ENCODE measurements at regions not wholly inside any gene's neighbourhood (a gene's known extent, or its start where the extent isn't known, plus 50 kb on each side); places are given as distances from the start of the nearest gene placed in this dataset.

GRCh38 chr2:136647039-136647438 is 118.3 kb upstream of the THSD7B start:
- H3K27ac Mint-ChIP-seq (ENCODE audit: unreplicated experiment) = no peak overlapping the region
- CTCF ChIA-PET = no interaction called here
- intact Hi-C loops (cut with micrococcal nuclease; ENCODE audit: unreplicated experiment) = no loop called here
- H3K4me1 Mint-ChIP-seq (ENCODE audit: low read depth, unreplicated experiment) = no peaks in the 10 kb centered on the region
- BruUV-seq (replicated peaks) = no TSS peak
- no peak overlapping the region for H3K4me3 Mint-ChIP-seq (ENCODE audit: low read depth, unreplicated experiment)
- no peak for DNase-seq
- TF ChIP-seq, protein P1, sequence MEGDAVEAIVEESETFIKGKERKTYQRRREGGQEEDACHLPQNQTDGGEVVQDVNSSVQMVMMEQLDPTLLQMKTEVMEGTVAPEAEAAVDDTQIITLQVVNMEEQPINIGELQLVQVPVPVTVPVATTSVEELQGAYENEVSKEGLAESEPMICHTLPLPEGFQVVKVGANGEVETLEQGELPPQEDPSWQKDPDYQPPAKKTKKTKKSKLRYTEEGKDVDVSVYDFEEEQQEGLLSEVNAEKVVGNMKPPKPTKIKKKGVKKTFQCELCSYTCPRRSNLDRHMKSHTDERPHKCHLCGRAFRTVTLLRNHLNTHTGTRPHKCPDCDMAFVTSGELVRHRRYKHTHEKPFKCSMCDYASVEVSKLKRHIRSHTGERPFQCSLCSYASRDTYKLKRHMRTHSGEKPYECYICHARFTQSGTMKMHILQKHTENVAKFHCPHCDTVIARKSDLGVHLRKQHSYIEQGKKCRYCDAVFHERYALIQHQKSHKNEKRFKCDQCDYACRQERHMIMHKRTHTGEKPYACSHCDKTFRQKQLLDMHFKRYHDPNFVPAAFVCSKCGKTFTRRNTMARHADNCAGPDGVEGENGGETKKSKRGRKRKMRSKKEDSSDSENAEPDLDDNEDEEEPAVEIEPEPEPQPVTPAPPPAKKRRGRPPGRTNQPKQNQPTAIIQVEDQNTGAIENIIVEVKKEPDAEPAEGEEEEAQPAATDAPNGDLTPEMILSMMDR (IDR thresholded peaks at IDR 0.05; ENCODE audit: unreplicated experiment) = no peak
- H3K27me3 Mint-ChIP-seq (ENCODE audit: unreplicated experiment) = no peaks in the 10 kb centered on the region
- no peaks in the 10 kb centered on the region for H3K36me3 Mint-ChIP-seq (ENCODE audit: insufficient read depth, unreplicated experiment)
- peaks cover 15% of the 10 kb centered on the region for H3K9me3 Mint-ChIP-seq (ENCODE audit: low read depth, unreplicated experiment)

GRCh38 chr2:136645236-136645828 is 120.0 kb upstream of the THSD7B start:
- Mint-ChIP-seq H3K4me1 (ENCODE audit: low read depth, unreplicated experiment) (no peaks in the 10 kb centered on the region), H3K27me3 (ENCODE audit: unreplicated experiment) (no peaks in the 10 kb centered on the region), H3K36me3 (ENCODE audit: insufficient read depth, unreplicated experiment) (no peaks in the 10 kb centered on the region), H3K27ac (ENCODE audit: unreplicated experiment) (no peak overlapping the region), H3K9me3 (ENCODE audit: low read depth, unreplicated experiment) (peaks cover 17% of the 10 kb centered on the region), H3K4me3 (ENCODE audit: low read depth, unreplicated experiment) (no peak overlapping the region)
- TF ChIP-seq, protein P1 (IDR thresholded peaks at IDR 0.05; ENCODE audit: unreplicated experiment) = no peak
- no TSS peak for BruUV-seq (replicated peaks)
- CTCF ChIA-PET = no interaction called here
- intact Hi-C loops (cut with micrococcal nuclease; ENCODE audit: unreplicated experiment) = no loop called here
- DNase-seq = no peak

GRCh38 chr2:136639651-136640050 is 125.7 kb upstream of the THSD7B start:
- BruUV-seq (replicated peaks) = no TSS peak
- CTCF ChIA-PET = interaction anchor here (0.6 to 0.7 kb wide), 2 partner anchors 51 to 660 kb away, joined by 3 to 5 read pairs; no protein-coding TSS in a partner anchor
- H3K9me3 Mint-ChIP-seq (ENCODE audit: low read depth, unreplicated experiment) = peaks cover 10% of the 10 kb centered on the region
- H3K27ac Mint-ChIP-seq (ENCODE audit: unreplicated experiment) = no peak overlapping the region
- no peaks in the 10 kb centered on the region for H3K36me3 Mint-ChIP-seq (ENCODE audit: insufficient read depth, unreplicated experiment)
- no peak overlapping the region for H3K4me3 Mint-ChIP-seq (ENCODE audit: low read depth, unreplicated experiment)
- TF ChIP-seq, protein P1 (IDR thresholded peaks at IDR 0.05; ENCODE audit: unreplicated experiment) = no peak
- intact Hi-C loops (cut with micrococcal nuclease; ENCODE audit: unreplicated experiment) = no loop called here
- no peaks in the 10 kb centered on the region for H3K4me1 Mint-ChIP-seq (ENCODE audit: low read depth, unreplicated experiment)
- H3K27me3 Mint-ChIP-seq (ENCODE audit: unreplicated experiment) = no peaks in the 10 kb centered on the region
- no peak for DNase-seq

DNA sequence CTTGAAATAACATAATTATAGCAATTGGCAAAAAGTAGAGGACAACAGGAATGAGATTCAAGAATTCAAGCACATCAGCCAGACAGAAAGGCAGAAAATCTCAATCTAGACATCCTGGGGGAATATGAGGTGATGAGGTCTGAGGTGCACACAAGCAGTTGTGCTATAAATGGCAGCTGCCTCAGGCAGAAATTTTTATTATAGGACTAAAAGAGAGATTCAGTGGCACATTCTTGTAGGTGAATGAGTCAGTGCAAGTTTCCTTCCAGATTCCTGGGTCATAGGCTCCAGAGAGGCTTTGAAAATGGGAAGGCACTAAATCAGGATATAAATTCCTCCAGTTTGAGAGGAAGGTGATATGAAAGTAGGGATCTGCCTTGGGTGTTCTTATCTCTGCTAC is 127.2 kb upstream of the THSD7B start:
- H3K4me1 Mint-ChIP-seq (ENCODE audit: low read depth, unreplicated experiment) = no peaks in the 10 kb centered on the region
- H3K27me3 Mint-ChIP-seq (ENCODE audit: unreplicated experiment) = no peaks in the 10 kb centered on the region
- H3K9me3 Mint-ChIP-seq (ENCODE audit: low read depth, unreplicated experiment) = peaks cover 10% of the 10 kb centered on the region
- intact Hi-C loops (cut with micrococcal nuclease; ENCODE audit: unreplicated experiment) = no loop called here
- BruUV-seq (replicated peaks) = no TSS peak
- no peak overlapping the region for H3K4me3 Mint-ChIP-seq (ENCODE audit: low read depth, unreplicated experiment)
- TF ChIP-seq, protein P1 (IDR thresholded peaks at IDR 0.05; ENCODE audit: unreplicated experiment) = no peak
- CTCF ChIA-PET = no interaction called here
- H3K36me3 Mint-ChIP-seq (ENCODE audit: insufficient read depth, unreplicated experiment) = no peaks in the 10 kb centered on the region
- DNase-seq = no peak
- no peak overlapping the region for H3K27ac Mint-ChIP-seq (ENCODE audit: unreplicated experiment)
